K562 (cell line): ENCODE measurements at regions not wholly inside any gene's neighbourhood (a gene's known extent, or its start where the extent isn't known, plus 50 kb on each side); places are given as distances from the start of the nearest gene placed in this dataset.

Experiments
- ATAC-seq: fragments of 200-7000 bp; cut with Tn5 transposase; 3 replicates; pipeline ENCODE4 v1.9.1; 2020; ENCODE audit warnings: moderate library complexity
- BruUV-seq: library from RNA; stranded (reverse); fragments of 400-500 nt; replicated peaks from 2 replicates; lab custom pipeline; 2021; lab: Mats Ljungman, UMichigan
- CTCF ChIA-PET: fragments of 300-600 bp; formaldehyde crosslinking; extraction: SDS; loops from one replicate; lab custom pipeline; 2021; ENCODE audit warnings: low intra/inter-chr PET ratio; lab: Yijun Ruan, JAX
- POLR2A ChIA-PET: fragments of 300-600, 350-650 bp; sonication (Branson Sonifier 250); formaldehyde crosslinking; extraction: SDS; loops from one replicate; lab custom pipeline; 2021; ENCODE audit warnings: antibody characterized with exemption, inconsistent platforms; lab: Yijun Ruan, JAX
- DNase-seq, 4 experiments: peaks; one replicate each; pipeline versions ENCODE4 v3.0.0 to v3.0.0-alpha.2; 2011 to 2018; ENCODE audit warnings: low spot score in 3 of 4, mixed read lengths in 3 of 4; ENCODE audit errors: extremely low read depth in 1 of 4
- FAIRE-seq: peaks from 2 replicates; lab custom pipeline; 2011; peaks lifted over from hg19 to GRCh38; lab: Jason Lieb, UNC
- H2AFZ ChIP-seq: 2 replicates; pipeline ENCODE4 v1.6.0; 2011; ENCODE audit warnings: low read depth, low read length, control low read depth, inconsistent platforms
- H3K27ac ChIP-seq: fragments of 200-600 bp; 3 replicates; pipeline ENCODE4 v1.8.0; 2011; ENCODE audit warnings: low read depth, mild to moderate bottlenecking, control low read depth, inconsistent platforms, low read length, moderate library complexity, mixed read lengths; ENCODE audit errors: extremely low read depth
- H3K27me3 ChIP-seq, 2 experiments: fragments of 300-600 bp in 1 of 2; 2 replicates in 1 of 2; 3 replicates in 1 of 2; pipeline versions ENCODE4 v1.6.0 to v1.8.0; 2011; ENCODE audit warnings: inconsistent platforms in 2 of 2, low read length in 2 of 2, mild to moderate bottlenecking in 1 of 2, mixed read lengths in 1 of 2, moderate library complexity in 1 of 2; ENCODE audit not compliant: control insufficient read depth in 2 of 2, insufficient read depth in 2 of 2
- H3K36me3 ChIP-seq: fragments of 300-600 bp; 3 replicates; pipeline ENCODE4 v1.8.0; 2011; ENCODE audit warnings: mild to moderate bottlenecking, low read length, inconsistent platforms; ENCODE audit not compliant: control insufficient read depth, insufficient read depth
- H3K4me1 ChIP-seq, 2 experiments: fragments of 200-600 bp in 1 of 2; replicated peaks in 1 of 2; 2 replicates in 1 of 2; 3 replicates in 1 of 2; pipeline versions ENCODE4 v1.5.1 to v1.8.0; 2011; ENCODE audit warnings: inconsistent platforms in 2 of 2, low read length in 2 of 2, mild to moderate bottlenecking in 1 of 2, mixed read lengths in 1 of 2, moderate library complexity in 1 of 2; ENCODE audit not compliant: control insufficient read depth in 2 of 2, insufficient read depth in 2 of 2
- H3K4me2 ChIP-seq: 2 replicates; pipeline ENCODE4 v1.6.1; 2011; ENCODE audit warnings: low read length, control low read depth, inconsistent platforms, mixed read lengths; ENCODE audit not compliant: insufficient read depth
- H3K4me3 ChIP-seq: fragments of 200-600 bp; sonication (generic), shearing (Covaris generic); 2 replicates; pipeline ENCODE4 v1.5.1; 2016; ENCODE audit warnings: control low read depth, inconsistent platforms
- H3K79me2 ChIP-seq: fragments of 200-600 bp; 3 replicates; pipeline ENCODE4 v1.8.0; 2011; ENCODE audit warnings: low read length, inconsistent platforms; ENCODE audit not compliant: control insufficient read depth, insufficient read depth
- H3K9ac ChIP-seq, 2 experiments: 2 replicates each; pipeline versions ENCODE4 v1.6.0 to v1.6.1; 2011; ENCODE audit warnings: low read depth in 2 of 2, low read length in 2 of 2, control low read depth in 1 of 2, inconsistent platforms in 1 of 2, mild to moderate bottlenecking in 1 of 2, mixed read lengths in 1 of 2; ENCODE audit not compliant: insufficient read depth in 1 of 2
- H3K9me1 ChIP-seq: one replicate; pipeline ENCODE4 v1.6.0; 2011; ENCODE audit warnings: inconsistent platforms, mild to moderate bottlenecking, low read length, moderate library complexity; ENCODE audit not compliant: control insufficient read depth, insufficient read depth
- H3K9me3 ChIP-seq: replicated peaks from 2 replicates; pipeline ENCODE4 v1.5.1; 2011; ENCODE audit warnings: low read depth, low read length, inconsistent platforms; ENCODE audit not compliant: control insufficient read depth, insufficient read depth
- H4K20me1 ChIP-seq: replicated peaks from 2 replicates; pipeline ENCODE4 v1.6.1; 2011; ENCODE audit warnings: low read length, inconsistent platforms, mixed read lengths; ENCODE audit not compliant: control insufficient read depth, insufficient read depth
- CBX1 ChIP-seq: sonication (generic); IDR thresholded peaks from 2 replicates; pipeline ENCODE4 v1.6.1; 2016; ENCODE audit warnings: antibody characterized with exemption, low read depth, mild to moderate bottlenecking
- E2F3 ChIP-seq: fragments of 250-450 bp; sonication (Bioruptor Pico); IDR thresholded peaks from 2 replicates; pipeline ENCODE4 v1.4.0; 2020; ENCODE audit warnings: mild to moderate bottlenecking
- EP300 ChIP-seq: IDR thresholded peaks from 2 replicates; pipeline ENCODE4 v1.6.1; 2012; ENCODE audit warnings: low read length, improper control_type of control experiment
- EP400 ChIP-seq: fragments of 450-650 bp; IDR thresholded peaks from 2 replicates; pipeline ENCODE4 v1.6.1; 2017; ENCODE audit warnings: antibody characterized with exemption, mild to moderate bottlenecking, moderate library complexity
- EZH2 ChIP-seq: IDR thresholded peaks from 2 replicates; pipeline ENCODE4 v1.6.1; 2012; ENCODE audit warnings: low read depth, mild to moderate bottlenecking, inconsistent platforms, low read length, borderline replicate concordance
- FIP1L1 ChIP-seq: fragments of 200-400 bp; formaldehyde crosslinking; IDR thresholded peaks from 2 replicates; pipeline ENCODE4 v1.6.1; 2018; ENCODE audit warnings: mild to moderate bottlenecking, low read depth, low read length; ENCODE audit not compliant: poor library complexity, severe bottlenecking
- JUN ChIP-seq, 2 experiments: sonication (generic) in 1 of 2; formaldehyde crosslinking in 1 of 2; IDR thresholded peaks; 2 replicates each; pipeline versions ENCODE4 v1.6.1 to v1.8.0; 2012 to 2022; ENCODE audit warnings: borderline replicate concordance in 2 of 2, mild to moderate bottlenecking in 2 of 2, improper control_type of control experiment in 1 of 2, low read depth in 1 of 2, low read length in 1 of 2, missing genetic modification reagents in 1 of 2
- MXD1 ChIP-seq: fragments of 250-450 bp; sonication (Bioruptor Pico); IDR thresholded peaks from 2 replicates; pipeline ENCODE4 v1.8.0; 2021; ENCODE audit warnings: borderline replicate concordance, mild to moderate bottlenecking, moderate library complexity; ENCODE audit not compliant: poor library complexity, severe bottlenecking
- NCOR1 ChIP-seq: fragments of 450-650 bp; IDR thresholded peaks from 2 replicates; pipeline ENCODE4 v1.6.1; 2016; ENCODE audit warnings: mild to moderate bottlenecking, moderate library complexity
- RUNX1 ChIP-seq: sonication (generic); IDR thresholded peaks from 2 replicates; pipeline ENCODE4 v1.6.1; 2016; ENCODE audit warnings: antibody characterized with exemption, low read depth
- YBX1 ChIP-seq: fragments of 450-650 bp; IDR thresholded peaks from 2 replicates; pipeline ENCODE4 v1.7.1; 2016; ENCODE audit warnings: mild to moderate bottlenecking
- ZFPM2 ChIP-seq: fragments of 250-450 bp; sonication (Bioruptor Pico); IDR thresholded peaks from 2 replicates; pipeline ENCODE4 v1.5.1; 2022; ENCODE audit warnings: mild to moderate bottlenecking
- ZNF668 ChIP-seq: fragments of 250-450 bp; sonication (Bioruptor Pico); IDR thresholded peaks from 2 replicates; pipeline ENCODE4 v1.8.0; 2022; ENCODE audit warnings: mild to moderate bottlenecking, inconsistent platforms
- ZNF696 ChIP-seq: fragments of 250-450 bp; sonication (Bioruptor Pico); conservative IDR thresholded peaks from 2 replicates; pipeline ENCODE4 v1.4.0; 2020; ENCODE audit warnings: mild to moderate bottlenecking, moderate library complexity
- ZNF707 ChIP-seq: fragments of 250-450 bp; sonication (Bioruptor Pico); conservative IDR thresholded peaks from 2 replicates; pipeline ENCODE4 v1.8.0; 2022; ENCODE audit warnings: inconsistent platforms, mild to moderate bottlenecking, moderate library complexity
- WGBS: fragments of 100-300 bp; shearing (Covaris generic); methylation state at CpG from one replicate; pipeline ENCODE4 v1.1.6; 2016; ENCODE audit warnings: low coverage, mixed read lengths; ENCODE audit not compliant: insufficient coverage; ENCODE audit errors: missing lambda C conversion rate; 5-methylcytosine and 5-hydroxymethylcytosine counted together
- in situ Hi-C: fragments of 300-500 bp; cut with MboI; formaldehyde crosslinking; loops from 4 replicates; pipeline ENCODE4 v1.15.0; 2018; ENCODE audit warnings: inconsistent platforms, mixed read lengths
- intact Hi-C: fragments of 100-400 bp; cut with micrococcal nuclease; formaldehyde crosslinking; loops from 2 replicates; pipeline ENCODE4 v1.14.2; 2022
- TF ChIP-seq, protein P1 (sequence below), 2 experiments: fragments of 450-650 bp; IDR thresholded peaks; 2 replicates each; pipeline ENCODE4 v1.6.1; 2018; ENCODE audit warnings: mild to moderate bottlenecking in 2 of 2, low read depth in 1 of 2; ENCODE audit not compliant: partially characterized antibody in 2 of 2
- TF ChIP-seq, protein P2 (sequence below): fragments of 450-650 bp; conservative IDR thresholded peaks from 2 replicates; pipeline ENCODE4 v1.6.1; 2016; ENCODE audit warnings: missing genetic modification characterization, low read depth, mild to moderate bottlenecking, control low read depth, missing compliant biosample characterization

GRCh38 chr4:66160606-66161005, 490.3 kb upstream of the EPHA5 start:
- WGBS = 0% methylated on average over 1 of the region's 1 CpG
- H3K27me3 ChIP-seq = no peaks in the 10 kb centered on the region
- TF ChIP-seq, protein P1, sequence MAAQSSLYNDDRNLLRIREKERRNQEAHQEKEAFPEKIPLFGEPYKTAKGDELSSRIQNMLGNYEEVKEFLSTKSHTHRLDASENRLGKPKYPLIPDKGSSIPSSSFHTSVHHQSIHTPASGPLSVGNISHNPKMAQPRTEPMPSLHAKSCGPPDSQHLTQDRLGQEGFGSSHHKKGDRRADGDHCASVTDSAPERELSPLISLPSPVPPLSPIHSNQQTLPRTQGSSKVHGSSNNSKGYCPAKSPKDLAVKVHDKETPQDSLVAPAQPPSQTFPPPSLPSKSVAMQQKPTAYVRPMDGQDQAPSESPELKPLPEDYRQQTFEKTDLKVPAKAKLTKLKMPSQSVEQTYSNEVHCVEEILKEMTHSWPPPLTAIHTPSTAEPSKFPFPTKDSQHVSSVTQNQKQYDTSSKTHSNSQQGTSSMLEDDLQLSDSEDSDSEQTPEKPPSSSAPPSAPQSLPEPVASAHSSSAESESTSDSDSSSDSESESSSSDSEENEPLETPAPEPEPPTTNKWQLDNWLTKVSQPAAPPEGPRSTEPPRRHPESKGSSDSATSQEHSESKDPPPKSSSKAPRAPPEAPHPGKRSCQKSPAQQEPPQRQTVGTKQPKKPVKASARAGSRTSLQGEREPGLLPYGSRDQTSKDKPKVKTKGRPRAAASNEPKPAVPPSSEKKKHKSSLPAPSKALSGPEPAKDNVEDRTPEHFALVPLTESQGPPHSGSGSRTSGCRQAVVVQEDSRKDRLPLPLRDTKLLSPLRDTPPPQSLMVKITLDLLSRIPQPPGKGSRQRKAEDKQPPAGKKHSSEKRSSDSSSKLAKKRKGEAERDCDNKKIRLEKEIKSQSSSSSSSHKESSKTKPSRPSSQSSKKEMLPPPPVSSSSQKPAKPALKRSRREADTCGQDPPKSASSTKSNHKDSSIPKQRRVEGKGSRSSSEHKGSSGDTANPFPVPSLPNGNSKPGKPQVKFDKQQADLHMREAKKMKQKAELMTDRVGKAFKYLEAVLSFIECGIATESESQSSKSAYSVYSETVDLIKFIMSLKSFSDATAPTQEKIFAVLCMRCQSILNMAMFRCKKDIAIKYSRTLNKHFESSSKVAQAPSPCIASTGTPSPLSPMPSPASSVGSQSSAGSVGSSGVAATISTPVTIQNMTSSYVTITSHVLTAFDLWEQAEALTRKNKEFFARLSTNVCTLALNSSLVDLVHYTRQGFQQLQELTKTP (IDR thresholded peaks at IDR 0.05; ENCODE audit: low read depth in 1 of 2, partially characterized antibody in 2 of 2) = no peak
- TF ChIP-seq CBX1 (no peak), E2F3 (no peak), EP300 (no peak), EZH2 (no peak), NCOR1 (no peak), YBX1 (no peak), EP400 (no peak), ZFPM2 (no peak), RUNX1 (no peak), FIP1L1 (no peak), ZNF668 (CRISPR knock-in tag) (no peak), JUN (IDR thresholded peaks at IDR 0.05; ENCODE audit: borderline replicate concordance, low read depth, low read length) (no peak), JUN (CRISPR knock-in tag; IDR thresholded peaks at IDR 0.05; ENCODE audit: borderline replicate concordance) (no peak), ZNF707 (CRISPR knock-in tag) (no peak), ZNF696 (CRISPR knock-in tag) (no peak), MXD1 (CRISPR knock-in tag) (no peak)
- TF ChIP-seq, protein P2, sequence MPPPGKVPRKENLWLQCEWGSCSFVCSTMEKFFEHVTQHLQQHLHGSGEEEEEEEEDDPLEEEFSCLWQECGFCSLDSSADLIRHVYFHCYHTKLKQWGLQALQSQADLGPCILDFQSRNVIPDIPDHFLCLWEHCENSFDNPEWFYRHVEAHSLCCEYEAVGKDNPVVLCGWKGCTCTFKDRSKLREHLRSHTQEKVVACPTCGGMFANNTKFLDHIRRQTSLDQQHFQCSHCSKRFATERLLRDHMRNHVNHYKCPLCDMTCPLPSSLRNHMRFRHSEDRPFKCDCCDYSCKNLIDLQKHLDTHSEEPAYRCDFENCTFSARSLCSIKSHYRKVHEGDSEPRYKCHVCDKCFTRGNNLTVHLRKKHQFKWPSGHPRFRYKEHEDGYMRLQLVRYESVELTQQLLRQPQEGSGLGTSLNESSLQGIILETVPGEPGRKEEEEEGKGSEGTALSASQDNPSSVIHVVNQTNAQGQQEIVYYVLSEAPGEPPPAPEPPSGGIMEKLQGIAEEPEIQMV (tag) = no peak
- no peaks in the 10 kb centered on the region for H3K9me3 ChIP-seq
- ChIA-PET CTCF (no interaction called here), POLR2A (no interaction called here)
- H2AFZ ChIP-seq = no peak overlapping the region
- ATAC-seq (no peak), FAIRE-seq (no peak), DNase-seq (no peak)
- H3K79me2 ChIP-seq = no peaks in the 10 kb centered on the region
- H3K36me3 ChIP-seq = no peaks in the 10 kb centered on the region
- no peaks in the 10 kb centered on the region for H3K4me1 ChIP-seq
- BruUV-seq = no TSS peak
- in situ Hi-C loops (no loop called here), intact Hi-C loops (no loop called here)
- no peak overlapping the region for H3K4me2 ChIP-seq
- H3K9ac ChIP-seq = no peak overlapping the region
- H3K27ac ChIP-seq = no peak overlapping the region
- H4K20me1 ChIP-seq = no peaks in the 10 kb centered on the region
- H3K9me1 ChIP-seq = no peaks in the 10 kb centered on the region
- no peak overlapping the region for H3K4me3 ChIP-seq
